Cardiac muscle cell (in vitro differentiated cells and primary cell): ENCODE measurements at regions not wholly inside any gene's neighbourhood (a gene's known extent, or its start where the extent isn't known, plus 50 kb on each side); places are given as distances from the start of the nearest gene placed in this dataset.
A peak's percentile ranks its signal among the peaks of the same experiment; 100 is the strongest.

ENCODE experiments used
- DNase-seq, 2 donors: peaks; one replicate each; pipeline versions ENCODE4 v3.0.0 to v3.0.0-alpha.2; 2010 to 2017; ENCODE audit warnings: low read depth in 1 of 2, low spot score in 1 of 2
- H3K27ac ChIP-seq: fragments of 200-600 bp; sonication (generic); 2 replicates; pipeline ENCODE4 v1.5.1; 2016
- H3K27me3 ChIP-seq: fragments of 200-600 bp; sonication (generic); 2 replicates; pipeline ENCODE4 v1.6.0; 2016; ENCODE audit warnings: control low read depth
- H3K36me3 ChIP-seq: fragments of 200-600 bp; sonication (generic); 2 replicates; pipeline ENCODE4 v1.5.1; 2016; ENCODE audit warnings: control low read depth
- H3K4me1 ChIP-seq: fragments of 200-600 bp; sonication (generic); 2 replicates; pipeline ENCODE4 v1.8.1; 2017; ENCODE audit warnings: low read depth, mild to moderate bottlenecking, mixed run types
- H3K4me3 ChIP-seq: fragments of 200-600 bp; sonication (generic); 2 replicates; pipeline ENCODE4 v1.5.1; 2016; ENCODE audit warnings: mild to moderate bottlenecking
- H3K9me3 ChIP-seq: fragments of 200-600 bp; sonication (generic); 2 replicates; pipeline ENCODE4 v1.5.1; 2017; ENCODE audit warnings: low read depth, mild to moderate bottlenecking, control low read depth
- TF ChIP-seq, protein P1 (sequence below): IDR thresholded peaks from 2 replicates; pipeline ENCODE4 v1.5.1; 2012; ENCODE audit warnings: low read depth, mild to moderate bottlenecking, low read length

- Histone ChIP-seq H3K27me3 (no peaks in the 10 kb centered on the region), H3K27ac (no peak overlapping the region), H3K4me1 (no peaks in the 10 kb centered on the region), H3K36me3 (no peaks in the 10 kb centered on the region), H3K4me3 (no peak overlapping the region), H3K9me3 (no peaks in the 10 kb centered on the region)
- TF ChIP-seq, protein P1, sequence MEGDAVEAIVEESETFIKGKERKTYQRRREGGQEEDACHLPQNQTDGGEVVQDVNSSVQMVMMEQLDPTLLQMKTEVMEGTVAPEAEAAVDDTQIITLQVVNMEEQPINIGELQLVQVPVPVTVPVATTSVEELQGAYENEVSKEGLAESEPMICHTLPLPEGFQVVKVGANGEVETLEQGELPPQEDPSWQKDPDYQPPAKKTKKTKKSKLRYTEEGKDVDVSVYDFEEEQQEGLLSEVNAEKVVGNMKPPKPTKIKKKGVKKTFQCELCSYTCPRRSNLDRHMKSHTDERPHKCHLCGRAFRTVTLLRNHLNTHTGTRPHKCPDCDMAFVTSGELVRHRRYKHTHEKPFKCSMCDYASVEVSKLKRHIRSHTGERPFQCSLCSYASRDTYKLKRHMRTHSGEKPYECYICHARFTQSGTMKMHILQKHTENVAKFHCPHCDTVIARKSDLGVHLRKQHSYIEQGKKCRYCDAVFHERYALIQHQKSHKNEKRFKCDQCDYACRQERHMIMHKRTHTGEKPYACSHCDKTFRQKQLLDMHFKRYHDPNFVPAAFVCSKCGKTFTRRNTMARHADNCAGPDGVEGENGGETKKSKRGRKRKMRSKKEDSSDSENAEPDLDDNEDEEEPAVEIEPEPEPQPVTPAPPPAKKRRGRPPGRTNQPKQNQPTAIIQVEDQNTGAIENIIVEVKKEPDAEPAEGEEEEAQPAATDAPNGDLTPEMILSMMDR, result no peak
- no peak for DNase-seq
Measured at GRCh38 chr6:71453371-71453706, 164.7 kb downstream of the OGFRL1 start.

GRCh38 chr6:71454056-71454455 is 165.4 kb downstream of the OGFRL1 start:
- no peak overlapping the region for H3K27ac ChIP-seq
- no peaks in the 10 kb centered on the region for H3K4me1 ChIP-seq
- H3K4me3 ChIP-seq, result no peak overlapping the region
- H3K9me3 ChIP-seq, result no peaks in the 10 kb centered on the region
- no peaks in the 10 kb centered on the region for H3K27me3 ChIP-seq
- no peak for DNase-seq
- TF ChIP-seq, protein P1, result no peak
- no peaks in the 10 kb centered on the region for H3K36me3 ChIP-seq

GRCh38 chr6:71457929-71458328 is 169.3 kb downstream of the OGFRL1 start:
- Histone ChIP-seq H3K27ac (no peak overlapping the region), H3K27me3 (no peaks in the 10 kb centered on the region), H3K9me3 (no peaks in the 10 kb centered on the region), H3K4me3 (no peak overlapping the region), H3K36me3 (no peaks in the 10 kb centered on the region), H3K4me1 (no peaks in the 10 kb centered on the region)
- no peak for DNase-seq
- TF ChIP-seq, protein P1, result no peak

GRCh38 chr6:71459162-71459561 is 170.6 kb downstream of the OGFRL1 start:
- Histone ChIP-seq H3K4me3 (no peak overlapping the region), H3K4me1 (no peaks in the 10 kb centered on the region), H3K27me3 (no peaks in the 10 kb centered on the region), H3K27ac (no peak overlapping the region), H3K36me3 (no peaks in the 10 kb centered on the region), H3K9me3 (no peaks in the 10 kb centered on the region)
- TF ChIP-seq, protein P1, result no peak
- no peak for DNase-seq

- H3K4me1 ChIP-seq, result no peaks in the 10 kb centered on the region
- TF ChIP-seq, protein P1, result no peak
- H3K27ac ChIP-seq, result no peak overlapping the region
- H3K27me3 ChIP-seq, result no peaks in the 10 kb centered on the region
- H3K4me3 ChIP-seq, result no peak overlapping the region
- no peak for DNase-seq
- H3K36me3 ChIP-seq, result no peaks in the 10 kb centered on the region
- no peaks in the 10 kb centered on the region for H3K9me3 ChIP-seq
Measured at GRCh38 chr6:71460933-71461332, 172.3 kb downstream of the OGFRL1 start.

GRCh38 chr6:71463061-71463460 is 174.4 kb downstream of the OGFRL1 start:
- Histone ChIP-seq H3K36me3 (no peaks in the 10 kb centered on the region), H3K27me3 (no peaks in the 10 kb centered on the region), H3K9me3 (no peaks in the 10 kb centered on the region), H3K4me3 (no peak overlapping the region), H3K27ac (no peak overlapping the region), H3K4me1 (no peaks in the 10 kb centered on the region)
- TF ChIP-seq, protein P1, result no peak
- DNase-seq, result peak in 1 of 2 donors; percentile 75
